ENCODE measurements at regions not wholly inside any gene's neighbourhood (a gene's known extent, or its start where the extent isn't known, plus 50 kb on each side); places are given as distances from the start of the nearest gene placed in this dataset.

DNA sequence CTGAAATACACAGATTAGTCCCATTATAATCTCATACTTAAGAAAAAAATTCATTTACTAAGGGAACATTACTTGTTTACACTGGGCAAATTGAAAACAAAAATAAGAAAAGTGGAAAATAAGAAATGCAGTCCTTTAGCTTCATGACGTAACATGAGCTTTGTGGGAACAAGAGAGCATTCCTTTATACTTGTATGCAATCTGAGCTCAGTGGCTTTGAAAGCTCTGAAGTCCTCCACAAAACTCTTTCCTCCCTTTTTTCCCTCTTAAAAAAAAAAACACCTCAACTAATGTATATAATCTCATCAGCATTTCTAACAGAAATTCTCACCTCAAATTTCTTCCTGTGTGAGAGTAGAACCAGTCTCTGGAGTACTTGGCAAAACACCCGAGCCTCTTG is 76.9 kb upstream of the OTX2 start:
- DNase-seq (ENCODE audit: low read depth): no peak
- TF ChIP-seq, protein P1, sequence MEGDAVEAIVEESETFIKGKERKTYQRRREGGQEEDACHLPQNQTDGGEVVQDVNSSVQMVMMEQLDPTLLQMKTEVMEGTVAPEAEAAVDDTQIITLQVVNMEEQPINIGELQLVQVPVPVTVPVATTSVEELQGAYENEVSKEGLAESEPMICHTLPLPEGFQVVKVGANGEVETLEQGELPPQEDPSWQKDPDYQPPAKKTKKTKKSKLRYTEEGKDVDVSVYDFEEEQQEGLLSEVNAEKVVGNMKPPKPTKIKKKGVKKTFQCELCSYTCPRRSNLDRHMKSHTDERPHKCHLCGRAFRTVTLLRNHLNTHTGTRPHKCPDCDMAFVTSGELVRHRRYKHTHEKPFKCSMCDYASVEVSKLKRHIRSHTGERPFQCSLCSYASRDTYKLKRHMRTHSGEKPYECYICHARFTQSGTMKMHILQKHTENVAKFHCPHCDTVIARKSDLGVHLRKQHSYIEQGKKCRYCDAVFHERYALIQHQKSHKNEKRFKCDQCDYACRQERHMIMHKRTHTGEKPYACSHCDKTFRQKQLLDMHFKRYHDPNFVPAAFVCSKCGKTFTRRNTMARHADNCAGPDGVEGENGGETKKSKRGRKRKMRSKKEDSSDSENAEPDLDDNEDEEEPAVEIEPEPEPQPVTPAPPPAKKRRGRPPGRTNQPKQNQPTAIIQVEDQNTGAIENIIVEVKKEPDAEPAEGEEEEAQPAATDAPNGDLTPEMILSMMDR (conservative IDR thresholded peaks at IDR 0.05; ENCODE audit: low read length): no peak

DNA sequence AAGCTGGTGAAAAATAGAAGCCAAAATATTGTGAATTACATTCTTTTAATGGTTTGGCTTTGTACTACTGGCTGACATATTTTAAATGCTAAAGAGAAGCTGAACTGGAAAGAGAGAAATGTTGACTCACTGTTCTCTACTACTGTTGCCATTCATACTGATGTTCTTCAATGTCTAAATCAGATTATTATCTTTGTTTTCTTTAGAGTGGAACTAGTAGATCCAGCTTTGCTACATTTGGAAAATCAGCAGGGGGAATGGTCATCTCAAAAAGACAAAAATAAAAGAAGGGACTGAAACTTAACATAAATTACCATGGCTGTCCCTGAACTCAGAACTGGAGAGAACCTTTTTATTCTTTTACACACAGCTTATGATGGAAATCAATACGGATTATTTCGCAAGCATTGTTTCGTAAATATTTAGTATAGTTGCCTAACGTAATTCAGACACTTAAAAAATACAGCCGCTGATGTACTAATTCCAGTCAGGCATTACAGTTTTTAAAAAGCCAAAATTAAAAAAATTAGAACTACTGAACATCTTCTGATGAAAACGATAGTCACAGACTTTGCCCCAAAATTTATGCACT is 76.3 kb upstream of the OTX2 start:
- DNase-seq (ENCODE audit: low read depth): no peak
- no peak overlapping the region for H3K4me3 ChIP-seq (ENCODE audit: low read length)
- TF ChIP-seq, protein P1 (conservative IDR thresholded peaks at IDR 0.05; ENCODE audit: low read length): no peak

More for the DNA sequence above, 76.9 kb upstream of the OTX2 start:
- no peak overlapping the region for H3K4me3 ChIP-seq (ENCODE audit: low read length)

DNA sequence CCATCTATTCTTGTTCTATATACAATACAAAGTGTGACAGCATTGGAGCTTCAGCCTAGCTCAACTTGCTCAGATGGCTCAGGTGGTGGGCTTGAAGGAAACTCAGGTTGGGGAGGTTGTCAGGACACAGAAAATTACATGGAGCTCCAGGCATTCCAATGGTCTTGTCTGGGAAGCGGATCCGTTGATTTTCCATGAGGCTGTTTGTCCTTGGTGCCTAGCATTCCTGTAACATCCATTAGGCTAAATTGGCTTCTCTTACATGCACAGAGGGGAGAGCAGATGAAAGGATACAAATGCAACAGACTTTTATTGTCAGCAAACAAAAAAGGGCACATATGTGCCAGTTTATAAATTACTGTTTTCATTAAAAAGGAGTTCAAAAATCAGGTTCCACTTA is 75.5 kb upstream of the OTX2 start:
- no peak for DNase-seq (ENCODE audit: low read depth)
- TF ChIP-seq, protein P1 (conservative IDR thresholded peaks at IDR 0.05; ENCODE audit: low read length): no peak
- no peak overlapping the region for H3K4me3 ChIP-seq (ENCODE audit: low read length)

DNA sequence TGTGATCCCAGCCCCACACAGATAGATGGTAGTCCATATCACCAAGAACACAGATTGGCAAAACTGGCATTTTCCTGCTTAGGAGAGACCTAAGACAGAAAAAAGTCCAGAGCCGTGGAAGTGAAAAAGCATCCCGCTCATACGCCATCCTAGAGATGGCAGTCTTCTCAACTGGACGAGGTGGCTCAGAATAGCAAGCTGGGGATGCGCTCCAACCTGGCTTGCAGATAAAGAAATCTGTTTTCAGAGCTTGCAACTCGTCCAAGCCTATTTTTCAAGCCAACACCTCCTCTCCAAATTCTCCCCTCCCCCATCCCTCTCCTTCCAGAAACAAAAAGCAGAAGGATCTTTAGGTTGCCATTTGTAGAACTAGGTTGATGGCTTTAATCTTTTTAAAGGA is 74.3 kb upstream of the OTX2 start:
- DNase-seq (ENCODE audit: low read depth): no peak
- no peak overlapping the region for H3K4me3 ChIP-seq (ENCODE audit: low read length)
- TF ChIP-seq, protein P1 (conservative IDR thresholded peaks at IDR 0.05; ENCODE audit: low read length): no peak

DNA sequence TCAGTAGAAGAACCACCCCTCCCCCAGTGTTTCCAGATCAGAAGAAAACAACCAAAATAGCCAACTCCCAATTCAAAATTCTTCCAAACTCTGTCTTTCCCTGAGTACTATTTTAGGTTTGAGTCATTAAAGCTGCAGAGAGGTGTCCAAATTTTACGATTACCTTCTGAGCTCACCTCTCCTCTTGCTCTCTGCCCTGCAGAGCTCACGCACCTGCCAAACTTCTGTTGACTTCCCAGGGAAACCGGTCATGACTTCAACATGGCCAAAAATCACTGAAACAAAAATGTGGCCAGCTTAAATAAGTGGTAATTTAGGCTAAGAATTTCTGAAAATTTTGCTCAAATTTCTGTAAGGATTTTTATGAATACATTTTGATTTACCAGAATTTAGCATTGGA is 70.9 kb upstream of the OTX2 start:
- no peak overlapping the region for H3K4me3 ChIP-seq (ENCODE audit: low read length)
- no peak for DNase-seq (ENCODE audit: low read depth)
- TF ChIP-seq, protein P1 (conservative IDR thresholded peaks at IDR 0.05; ENCODE audit: low read length): no peak

DNA sequence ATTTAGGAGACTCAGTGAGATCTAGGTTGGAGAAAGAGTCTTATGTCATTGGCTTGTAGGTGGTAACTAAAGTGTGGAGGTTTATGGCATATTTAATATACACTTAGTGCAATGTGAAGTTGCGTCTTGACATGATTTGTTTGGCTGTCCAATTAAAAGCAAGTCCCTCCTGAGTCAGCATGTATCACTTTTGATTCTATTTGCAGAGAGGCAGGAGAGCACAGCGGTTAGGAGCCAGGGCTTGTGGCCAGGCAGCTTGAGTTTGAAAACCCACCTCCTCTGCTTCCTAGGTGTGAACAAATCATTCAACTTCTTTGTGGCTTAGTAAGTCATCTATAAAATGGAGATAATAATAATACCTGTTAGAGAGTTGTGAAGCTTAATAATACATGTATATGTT is 68.5 kb upstream of the OTX2 start:
- no peak overlapping the region for H3K4me3 ChIP-seq (ENCODE audit: low read length)
- DNase-seq (ENCODE audit: low read depth): no peak
- TF ChIP-seq, protein P1 (conservative IDR thresholded peaks at IDR 0.05; ENCODE audit: low read length): no peak

DNA sequence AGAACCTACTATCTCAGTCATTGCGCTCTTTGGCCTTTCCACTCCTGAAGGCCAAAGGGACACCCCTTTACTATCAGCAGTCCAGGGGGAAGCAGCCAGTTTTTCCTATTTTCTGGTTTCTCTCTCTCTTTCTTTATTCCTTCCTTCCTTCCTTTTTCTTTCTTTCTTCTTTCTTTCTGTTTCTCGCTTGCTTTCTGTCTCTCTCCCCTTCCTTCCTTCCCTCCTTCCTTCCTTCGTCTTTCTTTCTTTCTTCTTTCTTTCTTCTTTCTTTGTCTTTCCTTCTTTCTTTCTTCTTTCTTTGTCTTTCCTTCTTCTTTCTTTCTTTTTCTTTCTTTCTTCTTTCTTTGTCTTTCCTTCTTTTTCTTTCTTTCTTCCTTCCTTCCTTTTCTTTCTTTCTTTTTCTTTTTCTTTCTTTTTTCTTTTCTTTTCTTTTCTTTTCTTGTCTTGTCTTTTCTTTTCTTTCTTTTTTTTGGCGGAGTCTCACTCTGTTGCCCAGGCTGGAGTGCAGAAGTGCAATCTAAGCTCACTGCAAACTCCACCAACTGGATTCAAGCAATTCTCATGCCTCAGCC is 64.9 kb upstream of the OTX2 start:
- no peak overlapping the region for H3K4me3 ChIP-seq (ENCODE audit: low read length)
- DNase-seq (ENCODE audit: low read depth): no peak
- TF ChIP-seq, protein P1 (conservative IDR thresholded peaks at IDR 0.05; ENCODE audit: low read length): no peak
